HEK293 (cell line): ENCODE measurements at regions not wholly inside any gene's neighbourhood (a gene's known extent, or its start where the extent isn't known, plus 50 kb on each side); places are given as distances from the start of the nearest gene placed in this dataset.

ENCODE experiments used
- CTCF ChIA-PET: fragments of 350-600 bp; formaldehyde crosslinking; extraction: SDS; loops from one replicate; lab custom pipeline; 2021; ENCODE audit warnings: antibody characterized with exemption; lab: Yijun Ruan, JAX
- POLR2A ChIA-PET: fragments of 300-600 bp; formaldehyde crosslinking; extraction: SDS; loops from one replicate; lab custom pipeline; 2020; ENCODE audit warnings: antibody characterized with exemption, inconsistent platforms; lab: Yijun Ruan, JAX
- H3K27ac ChIP-seq: fragments of 200-500 bp; sonication (Bioruptor generic); 2 replicates; pipeline ENCODE4 v1.5.1; 2014; ENCODE audit warnings: low read depth, low read length, control low read depth, inconsistent platforms; ENCODE audit errors: extremely low read depth
- H3K36me3 ChIP-seq, 2 experiments: fragments of 200-500 bp in 1 of 2; sonication (Bioruptor generic) in 1 of 2; 1 replicate in 1 of 2; 2 replicates in 1 of 2; pipeline ENCODE4 v1.5.1; 2014 to 2017; ENCODE audit warnings: inconsistent platforms in 2 of 2, low read length in 2 of 2; ENCODE audit not compliant: control insufficient read depth in 2 of 2, insufficient read depth in 1 of 2
- H3K4me1 ChIP-seq: fragments of 200-500 bp; sonication (Bioruptor generic); 2 replicates; pipeline ENCODE4 v1.5.1; 2014; ENCODE audit warnings: mild to moderate bottlenecking, low read length, inconsistent platforms; ENCODE audit not compliant: control insufficient read depth, insufficient read depth
- H3K4me3 ChIP-seq: 2 replicates; pipeline ENCODE4 v1.5.1; 2011; ENCODE audit warnings: low read depth, mild to moderate bottlenecking, control low read depth, low read length, moderate library complexity
- H3K9me3 ChIP-seq: fragments of 200-500 bp; sonication (Bioruptor generic); 2 replicates; pipeline ENCODE4 v1.5.1; 2014; ENCODE audit warnings: low read depth, low read length, inconsistent platforms; ENCODE audit not compliant: control insufficient read depth, insufficient read depth
- AEBP2 ChIP-seq: fragments of 450-650 bp; formaldehyde crosslinking; IDR thresholded peaks from 2 replicates; pipeline ENCODE4 v1.5.1; 2016; ENCODE audit warnings: missing biosample characterization, missing genetic modification characterization, borderline replicate concordance
- ELK4 ChIP-seq: IDR thresholded peaks from 2 replicates; pipeline ENCODE4 v1.6.1; 2011; ENCODE audit warnings: mild to moderate bottlenecking, low read depth, low read length, borderline replicate concordance
- GLI2 ChIP-seq: fragments of 450-650 bp; formaldehyde crosslinking; IDR thresholded peaks from 2 replicates; pipeline ENCODE4; 2017; ENCODE audit warnings: missing biosample characterization, missing genetic modification characterization, low read depth, borderline replicate concordance
- OVOL3 ChIP-seq: fragments of 450-650 bp; formaldehyde crosslinking; IDR thresholded peaks from 2 replicates; pipeline ENCODE4 v1.5.1; 2016; ENCODE audit warnings: missing biosample characterization, missing genetic modification characterization
- SP3 ChIP-seq: fragments of 450-650 bp; formaldehyde crosslinking; IDR thresholded peaks from 2 replicates; pipeline ENCODE4 v1.5.1; 2016; ENCODE audit warnings: missing biosample characterization, missing genetic modification characterization
- TCF7L2 ChIP-seq: IDR thresholded peaks from 2 replicates; pipeline ENCODE4 v1.6.1; 2011; ENCODE audit warnings: low read depth, mild to moderate bottlenecking, inconsistent platforms, low read length, moderate library complexity, borderline replicate concordance
- ZBTB48 ChIP-seq: fragments of 450-650 bp; formaldehyde crosslinking; IDR thresholded peaks from 2 replicates; pipeline ENCODE4 v1.5.1; 2016; ENCODE audit warnings: missing biosample characterization, missing genetic modification characterization
- ZBTB8A ChIP-seq: fragments of 450-650 bp; formaldehyde crosslinking; IDR thresholded peaks from 2 replicates; pipeline ENCODE4 v1.5.1; 2016; ENCODE audit warnings: missing biosample characterization, missing genetic modification characterization
- ZNF157 ChIP-seq: fragments of 450-650 bp; formaldehyde crosslinking; IDR thresholded peaks from 2 replicates; pipeline ENCODE4 v1.5.1; 2016; ENCODE audit warnings: missing biosample characterization, missing genetic modification characterization
- ZNF16 ChIP-seq: fragments of 450-650 bp; formaldehyde crosslinking; IDR thresholded peaks from 2 replicates; pipeline ENCODE4 v1.5.1; 2016; ENCODE audit warnings: low read depth, missing biosample characterization, missing genetic modification characterization
- ZNF2 ChIP-seq: fragments of 450-650 bp; formaldehyde crosslinking; IDR thresholded peaks from 2 replicates; pipeline ENCODE4 v1.5.1; 2016; ENCODE audit warnings: missing biosample characterization, missing genetic modification characterization
- ZNF366 ChIP-seq: fragments of 450-650 bp; formaldehyde crosslinking; conservative IDR thresholded peaks from 2 replicates; pipeline ENCODE4 v1.5.1; 2016; ENCODE audit warnings: missing biosample characterization, missing genetic modification characterization
- ZNF473 ChIP-seq: fragments of 450-650 bp; formaldehyde crosslinking; IDR thresholded peaks from 2 replicates; pipeline ENCODE4 v1.5.1; 2017; ENCODE audit warnings: missing biosample characterization, missing genetic modification characterization
- ZNF514 ChIP-seq: fragments of 450-650 bp; formaldehyde crosslinking; IDR thresholded peaks from 2 replicates; pipeline ENCODE4 v1.5.1; 2016; ENCODE audit warnings: missing biosample characterization, missing genetic modification characterization
- ZNF530 ChIP-seq: fragments of 450-650 bp; formaldehyde crosslinking; IDR thresholded peaks from 2 replicates; pipeline ENCODE4 v1.5.1; 2016; ENCODE audit warnings: low read depth, missing biosample characterization, missing genetic modification characterization
- ZNF600 ChIP-seq: fragments of 450-650 bp; formaldehyde crosslinking; IDR thresholded peaks from 2 replicates; pipeline ENCODE4 v1.5.1; 2016; ENCODE audit warnings: missing biosample characterization, missing genetic modification characterization
- ZNF677 ChIP-seq: fragments of 450-650 bp; IDR thresholded peaks from 2 replicates; pipeline ENCODE4 v1.5.0; 2018; ENCODE audit warnings: missing biosample characterization, mild to moderate bottlenecking, missing genetic modification characterization, moderate library complexity
- ZNF747 ChIP-seq: fragments of 450-650 bp; formaldehyde crosslinking; IDR thresholded peaks from 2 replicates; pipeline ENCODE4 v1.5.1; 2016; ENCODE audit warnings: missing biosample characterization, missing genetic modification characterization
- ZNF76 ChIP-seq: fragments of 450-650 bp; formaldehyde crosslinking; IDR thresholded peaks from 2 replicates; pipeline ENCODE4; 2016; ENCODE audit warnings: low read depth, missing biosample characterization, missing genetic modification characterization, borderline replicate concordance
- TF ChIP-seq, protein P1 (sequence below): fragments of 450-650 bp; formaldehyde crosslinking; IDR thresholded peaks from 2 replicates; pipeline ENCODE4 v1.5.1; 2016; ENCODE audit warnings: missing biosample characterization, missing genetic modification characterization

- no peak for TF ChIP-seq ZNF366 (tag by site-specific recombination)
- TF ChIP-seq ZNF157 (tag by site-specific recombination): no peak
- TF ChIP-seq SP3 (tag by site-specific recombination): no peak
- no peak for TF ChIP-seq ZNF600 (tag by site-specific recombination)
- no peak for TF ChIP-seq ZNF473
These were observed 546.1 kb downstream of the NR2F1-AS1 start (continued) for GRCh38 chr5:93034621-93035590.

DNA sequence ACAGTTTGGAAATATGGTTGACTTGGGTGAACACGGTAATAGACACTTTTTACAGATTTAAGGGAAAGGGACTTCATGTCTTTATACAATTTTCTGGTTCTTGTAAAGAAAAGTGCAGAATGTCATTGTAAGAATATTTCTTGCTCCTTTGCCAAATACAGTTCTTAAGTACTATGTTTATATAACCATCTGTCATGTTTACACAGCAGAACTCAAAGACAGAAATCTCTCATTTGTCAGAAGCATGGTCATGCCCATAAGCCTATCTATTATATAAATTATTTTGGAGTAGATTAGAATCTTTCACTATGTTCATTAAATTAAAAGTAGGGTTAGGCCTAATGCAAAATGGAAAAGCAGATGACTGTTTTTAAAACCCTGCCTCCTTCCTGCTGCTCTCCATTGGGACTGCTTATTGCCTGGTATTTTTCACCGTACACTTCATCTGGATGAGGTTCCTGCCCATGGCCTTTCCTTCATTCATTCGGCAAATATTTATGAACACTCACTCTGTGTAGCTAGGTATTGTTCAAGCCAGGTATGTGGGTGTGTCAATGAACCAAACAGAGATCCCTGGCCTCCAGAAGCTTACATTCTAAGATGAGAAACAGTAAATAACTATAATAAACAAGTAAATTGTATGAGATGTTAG, 558.1 kb downstream of the NR2F1-AS1 start:
- Histone ChIP-seq H3K4me3 (no peak overlapping the region), H3K36me3 (no peaks in the 10 kb centered on the region), H3K9me3 (no peaks in the 10 kb centered on the region), H3K4me1 (0 out of 2 replicates have a peak, but pooled peaks cover 4% of the 10 kb centered on the region), H3K27ac (no peak overlapping the region)
- TF ChIP-seq ZBTB8A (tag by site-specific recombination): no peak
- TF ChIP-seq ZNF747: no peak
- no peak for TF ChIP-seq OVOL3
- TF ChIP-seq ZNF530: no peak
- TF ChIP-seq ZNF2 (tag by site-specific recombination): no peak
- no peak for TF ChIP-seq ELK4
- TF ChIP-seq GLI2 (tag by site-specific recombination): no peak
- no peak for TF ChIP-seq ZNF76 (tag by site-specific recombination)
- TF ChIP-seq, protein P1, sequence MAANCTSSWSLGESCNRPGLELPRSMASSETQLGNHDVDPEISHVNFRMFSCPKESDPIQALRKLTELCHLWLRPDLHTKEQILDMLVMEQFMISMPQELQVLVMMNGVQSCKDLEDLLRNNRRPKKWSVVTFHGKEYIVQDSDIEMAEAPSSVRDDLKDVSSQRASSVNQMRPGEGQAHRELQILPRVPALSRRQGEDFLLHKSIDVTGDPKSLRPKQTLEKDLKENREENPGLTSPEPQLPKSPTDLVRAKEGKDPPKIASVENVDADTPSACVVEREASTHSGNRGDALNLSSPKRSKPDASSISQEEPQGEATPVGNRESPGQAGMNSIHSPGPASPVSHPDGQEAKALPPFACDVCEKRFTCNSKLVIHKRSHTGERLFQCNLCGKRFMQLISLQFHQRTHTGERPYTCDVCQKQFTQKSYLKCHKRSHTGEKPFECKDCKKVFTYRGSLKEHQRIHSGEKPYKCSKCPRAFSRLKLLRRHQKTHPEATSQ (tag by site-specific recombination): no peak
- no peak for TF ChIP-seq ZNF514
- TF ChIP-seq TCF7L2: no peak
- no peak for TF ChIP-seq ZBTB48 (tag by site-specific recombination)
- no peak for TF ChIP-seq ZNF677 (tag by site-specific recombination)
- TF ChIP-seq ZNF16: no peak
- no peak for TF ChIP-seq AEBP2 (tag by site-specific recombination)
- ChIA-PET POLR2A (no interaction called here), CTCF (no interaction called here)
